Activated CD4-positive, alpha-beta T cell treated with anti-CD3 and anti-CD28 coated beads for 36 hours (primary cell): ENCODE measurements at regions not wholly inside any gene's neighbourhood (a gene's known extent, or its start where the extent isn't known, plus 50 kb on each side); places are given as distances from the start of the nearest gene placed in this dataset.
"Not testable (repeated sequence)": the region's sequence is repeated elsewhere in the genome, so short reads cannot be mapped to it uniquely, and the experiment has no call there.

ENCODE experiments used
- ATAC-seq: fragments of 200-7000 bp; cut with Tn5 transposase; one replicate; pipeline ENCODE4 v1.10.0; 2021; ENCODE audit warnings: mild to moderate bottlenecking, moderate library complexity
- CTCF ChIA-PET: fragments of 350-600 bp; sonication (Branson Sonifier 250); formaldehyde crosslinking; loops from one replicate; lab custom pipeline; 2021; ENCODE audit warnings: antibody characterized with exemption; lab: Charles Lee
- POLR2A ChIA-PET: fragments of 350-600 bp; sonication (Branson Sonifier 250); formaldehyde crosslinking; loops from one replicate; lab custom pipeline; 2021; ENCODE audit warnings: antibody characterized with exemption, inconsistent platforms; lab: Charles Lee
- DNase-seq: peaks from one replicate; pipeline ENCODE4 v3.0.0-alpha.2; 2020
- H3K27ac Mint-ChIP-seq: one replicate; pipeline ENCODE4 v1.8.0; 2021; ENCODE audit warnings: mixed read lengths
- H3K27me3 Mint-ChIP-seq: one replicate; pipeline ENCODE4 v1.8.0; 2021; ENCODE audit warnings: mixed read lengths
- H3K36me3 Mint-ChIP-seq: one replicate; pipeline ENCODE4 v1.8.0; 2021; ENCODE audit warnings: low read depth, mixed read lengths
- H3K4me1 Mint-ChIP-seq: one replicate; pipeline ENCODE4 v1.8.0; 2021; ENCODE audit warnings: mixed read lengths
- H3K4me3 Mint-ChIP-seq: one replicate; pipeline ENCODE4 v1.8.0; 2021; ENCODE audit warnings: mild to moderate bottlenecking, moderate library complexity, mixed read lengths
- H3K9me3 Mint-ChIP-seq: one replicate; pipeline ENCODE4 v1.8.0; 2021; ENCODE audit warnings: low read depth, mixed read lengths
- intact Hi-C, 2 experiments: fragments of 100-400 bp; cut with DNase I in 1 of 2; cut with micrococcal nuclease in 1 of 2; formaldehyde crosslinking; loops; one replicate each; pipeline versions ENCODE4 v1.14.2 to v1.15.1; 2022 to 2024; cut with DNase I, micrococcal nuclease

GRCh38 chr12:82593143-82593542 lies 93.6 kb upstream of the TMTC2 start:
- DNase-seq (no peak), ATAC-seq (no peak)
- no peaks in the 10 kb centered on the region for H3K4me1 Mint-ChIP-seq
- intact Hi-C loops, result no loop called here
- H3K27me3 Mint-ChIP-seq, result no peaks in the 10 kb centered on the region
- peaks cover 11% of the 10 kb centered on the region for H3K9me3 Mint-ChIP-seq
- POLR2A ChIA-PET, result no interaction called here
- CTCF ChIA-PET, result no interaction called here
- H3K4me3 Mint-ChIP-seq, result no peak overlapping the region
- H3K36me3 Mint-ChIP-seq, result no peaks in the 10 kb centered on the region
- no peak overlapping the region for H3K27ac Mint-ChIP-seq

GRCh38 chr12:82593901-82594396 lies 92.8 kb upstream of the TMTC2 start:
- Mint-ChIP-seq H3K4me1 (no peaks in the 10 kb centered on the region), H3K27ac (no peak overlapping the region), H3K4me3 (no peak overlapping the region), H3K27me3 (no peaks in the 10 kb centered on the region), H3K9me3 (peaks cover 11% of the 10 kb centered on the region), H3K36me3 (no peaks in the 10 kb centered on the region)
- ATAC-seq (no peak), DNase-seq (no peak)
- POLR2A ChIA-PET, result no interaction called here
- CTCF ChIA-PET, result no interaction called here
- intact Hi-C loops, result no loop called here

DNA sequence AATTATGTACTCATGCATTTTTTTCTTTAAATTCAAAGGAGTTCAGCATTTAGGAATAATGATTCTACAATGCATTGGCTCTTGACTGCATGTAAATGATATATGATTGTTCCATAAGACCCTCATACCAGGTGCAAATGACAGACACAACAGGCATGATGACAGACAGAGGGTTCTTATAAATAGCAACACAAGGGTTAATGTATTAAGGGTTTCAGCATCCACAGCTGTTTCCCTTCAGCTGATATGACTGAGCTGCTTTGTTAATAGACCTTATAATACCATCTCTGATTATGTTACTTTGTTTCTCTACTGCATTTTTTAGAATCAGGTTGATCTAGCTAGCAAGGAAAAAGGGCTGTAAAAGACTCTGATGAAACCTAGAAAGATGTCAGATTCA lies 90.8 kb upstream of the TMTC2 start:
- DNase-seq, result no peak
- H3K36me3 Mint-ChIP-seq, result no peaks in the 10 kb centered on the region
- ChIA-PET POLR2A (no interaction called here), CTCF (interaction anchor here (1.4 kb wide), 1 partner anchor 70 kb away, joined by 3 read pairs; no protein-coding TSS in a partner anchor)
- peaks cover 5% of the 10 kb centered on the region for H3K9me3 Mint-ChIP-seq
- no peak overlapping the region for H3K27ac Mint-ChIP-seq
- ATAC-seq, result no peak
- no peak overlapping the region for H3K4me3 Mint-ChIP-seq
- intact Hi-C loops, result no loop called here
- H3K27me3 Mint-ChIP-seq, result no peaks in the 10 kb centered on the region
- no peaks in the 10 kb centered on the region for H3K4me1 Mint-ChIP-seq

- ChIA-PET POLR2A (no interaction called here), CTCF (no interaction called here)
- Mint-ChIP-seq H3K9me3 (peaks cover 4% of the 10 kb centered on the region), H3K36me3 (no peaks in the 10 kb centered on the region), H3K27me3 (no peaks in the 10 kb centered on the region), H3K4me1 (no peaks in the 10 kb centered on the region), H3K27ac (no peak overlapping the region), H3K4me3 (no peak overlapping the region)
- ATAC-seq, result no peak
- intact Hi-C loops, result no loop called here
- DNase-seq, result no peak
These were observed 90.2 kb upstream of the TMTC2 start for GRCh38 chr12:82596483-82596882.

DNA sequence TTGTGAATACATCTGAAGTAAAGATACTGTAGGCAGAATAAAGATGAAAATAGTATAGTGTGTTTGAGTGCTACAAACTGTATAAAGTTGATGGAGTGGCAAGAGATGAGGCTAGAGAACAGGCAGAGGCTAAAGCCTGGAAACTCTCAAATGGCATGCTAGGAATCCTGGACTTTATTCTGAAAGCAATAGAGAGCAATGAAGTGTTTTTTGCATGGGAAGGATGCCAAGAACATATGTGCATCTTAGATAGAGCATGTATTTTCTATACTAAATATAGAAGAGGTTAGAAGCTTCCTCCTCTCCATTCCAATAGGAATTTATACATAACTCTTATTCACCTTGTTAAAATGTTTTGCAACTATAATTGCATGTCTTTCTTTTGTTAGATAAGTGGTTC lies 86.3 kb upstream of the TMTC2 start:
- DNase-seq (no peak), ATAC-seq (no peak)
- Mint-ChIP-seq H3K27ac (no peak overlapping the region), H3K4me3 (no peak overlapping the region), H3K4me1 (no peaks in the 10 kb centered on the region), H3K9me3 (no peaks in the 10 kb centered on the region), H3K36me3 (no peaks in the 10 kb centered on the region), H3K27me3 (no peaks in the 10 kb centered on the region)
- intact Hi-C loops, result no loop called here
- CTCF ChIA-PET, result no interaction called here
- POLR2A ChIA-PET, result no interaction called here

DNA sequence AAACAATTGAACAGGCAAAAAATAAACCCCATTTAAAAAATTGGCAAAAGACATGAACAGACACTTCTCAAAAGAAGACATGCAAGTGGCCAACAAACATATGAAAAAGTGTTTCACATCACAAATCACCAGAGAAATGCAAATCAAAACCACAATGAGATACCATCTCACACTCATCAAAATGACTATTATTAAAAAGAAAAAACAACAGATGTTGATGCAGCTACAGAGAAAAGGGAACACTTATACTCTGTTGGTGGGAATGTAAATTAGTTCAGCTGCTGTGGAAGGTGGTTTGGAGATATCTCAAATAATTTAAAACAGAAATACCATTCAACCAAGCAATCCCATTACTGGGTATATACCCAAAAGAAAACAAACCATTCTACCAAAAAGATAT lies 83.1 kb upstream of the TMTC2 start:
- CTCF ChIA-PET, H3K4me1 Mint-ChIP-seq, H3K36me3 Mint-ChIP-seq, H3K9me3 Mint-ChIP-seq, DNase-seq, H3K27ac Mint-ChIP-seq, intact Hi-C loops, POLR2A ChIA-PET, H3K27me3 Mint-ChIP-seq, H3K4me3 Mint-ChIP-seq, ATAC-seq: not testable (repeated sequence)

GRCh38 chr12:82605115-82605514 lies 81.6 kb upstream of the TMTC2 start:
- H3K4me1 Mint-ChIP-seq, result no peaks in the 10 kb centered on the region
- intact Hi-C loops, result no loop called here
- DNase-seq, result no peak
- ChIA-PET CTCF (no interaction called here), POLR2A (no interaction called here)
- no peak overlapping the region for H3K27ac Mint-ChIP-seq
- no peak overlapping the region for H3K4me3 Mint-ChIP-seq
- H3K36me3 Mint-ChIP-seq, result no peaks in the 10 kb centered on the region
- ATAC-seq, result no peak
- no peaks in the 10 kb centered on the region for H3K9me3 Mint-ChIP-seq
- no peaks in the 10 kb centered on the region for H3K27me3 Mint-ChIP-seq

DNA sequence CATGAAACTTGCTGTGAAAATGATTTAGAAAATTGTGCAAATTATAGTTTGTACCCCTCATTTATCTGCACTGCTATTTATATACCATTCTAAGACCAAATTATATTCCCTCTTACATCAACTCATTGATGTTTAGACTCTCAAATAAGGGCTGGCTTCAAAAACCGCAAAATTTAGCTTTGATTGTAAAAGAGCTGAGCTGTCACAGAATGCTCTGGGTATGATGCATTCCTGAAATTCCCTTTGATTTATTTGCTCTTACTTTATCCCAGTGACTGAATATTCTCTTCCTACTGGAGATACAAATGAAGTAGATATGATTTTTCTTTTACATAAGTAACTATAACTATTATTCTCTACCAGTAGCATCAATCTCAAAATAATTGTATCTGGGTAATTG lies 78.0 kb upstream of the TMTC2 start:
- intact Hi-C loops, result no loop called here
- CTCF ChIA-PET, result no interaction called here
- Mint-ChIP-seq H3K27ac (no peak overlapping the region), H3K9me3 (no peaks in the 10 kb centered on the region), H3K4me1 (no peaks in the 10 kb centered on the region), H3K36me3 (no peaks in the 10 kb centered on the region), H3K4me3 (no peak overlapping the region), H3K27me3 (no peaks in the 10 kb centered on the region)
- no peak for ATAC-seq
- DNase-seq, result no peak
- POLR2A ChIA-PET, result no interaction called here

GRCh38 chr12:82609234-82609914 lies 77.3 kb upstream of the TMTC2 start:
- intact Hi-C loops, result no loop called here
- Mint-ChIP-seq H3K36me3 (no peaks in the 10 kb centered on the region), H3K9me3 (no peaks in the 10 kb centered on the region), H3K27ac (no peak overlapping the region), H3K4me3 (no peak overlapping the region), H3K4me1 (no peaks in the 10 kb centered on the region), H3K27me3 (no peaks in the 10 kb centered on the region)
- ATAC-seq (no peak), DNase-seq (no peak)
- CTCF ChIA-PET, result interaction anchor here (0.7 kb wide), 1 partner anchor 41 kb away, joined by 3 read pairs; no protein-coding TSS in a partner anchor
- POLR2A ChIA-PET, result no interaction called here

GRCh38 chr12:82619644-82620043 lies 67.1 kb upstream of the TMTC2 start:
- no peaks in the 10 kb centered on the region for H3K9me3 Mint-ChIP-seq
- no peak overlapping the region for H3K27ac Mint-ChIP-seq
- no peak for ATAC-seq
- H3K4me1 Mint-ChIP-seq, result no peaks in the 10 kb centered on the region
- ChIA-PET POLR2A (no interaction called here), CTCF (interaction anchor here (0.6 kb wide), 1 partner anchor 28 kb away, joined by 3 read pairs; no protein-coding TSS in a partner anchor)
- H3K27me3 Mint-ChIP-seq, result no peaks in the 10 kb centered on the region
- no peak for DNase-seq
- intact Hi-C loops, result no loop called here
- no peak overlapping the region for H3K4me3 Mint-ChIP-seq
- no peaks in the 10 kb centered on the region for H3K36me3 Mint-ChIP-seq

GRCh38 chr12:82620917-82621316 lies 65.8 kb upstream of the TMTC2 start:
- ATAC-seq (no peak), DNase-seq (no peak)
- POLR2A ChIA-PET, result no interaction called here
- Mint-ChIP-seq H3K36me3 (no peaks in the 10 kb centered on the region), H3K4me3 (no peak overlapping the region), H3K27me3 (no peaks in the 10 kb centered on the region), H3K9me3 (no peaks in the 10 kb centered on the region), H3K27ac (no peak overlapping the region), H3K4me1 (no peaks in the 10 kb centered on the region)
- CTCF ChIA-PET, result no interaction called here
- intact Hi-C loops, result no loop called here

DNA sequence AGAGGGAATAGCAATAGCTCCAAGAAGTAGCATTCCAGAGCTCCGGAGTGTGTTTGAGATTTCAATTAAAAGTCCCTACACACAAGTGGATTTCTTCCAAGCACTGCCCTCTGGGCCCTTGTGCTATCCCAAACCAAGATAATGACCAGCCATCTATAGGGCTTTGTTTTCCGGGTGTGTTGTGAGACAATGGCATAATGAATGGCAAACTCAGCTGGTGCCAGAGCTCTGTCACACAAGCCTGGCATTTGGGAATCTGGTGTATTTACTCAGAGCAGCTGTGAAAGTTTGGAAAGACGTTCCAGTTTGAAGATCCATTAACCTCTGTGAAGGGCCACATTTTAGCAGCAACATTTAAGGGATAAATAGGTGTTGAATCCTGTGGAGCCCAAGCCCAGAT lies 61.2 kb upstream of the TMTC2 start:
- H3K36me3 Mint-ChIP-seq, result no peaks in the 10 kb centered on the region
- ATAC-seq, result no peak

More for the DNA sequence above, 61.2 kb upstream of the TMTC2 start:
- H3K9me3 Mint-ChIP-seq, result no peaks in the 10 kb centered on the region
- H3K27ac Mint-ChIP-seq, result no peak overlapping the region
- no peaks in the 10 kb centered on the region for H3K4me1 Mint-ChIP-seq
- intact Hi-C loops, result no loop called here
- ChIA-PET CTCF (interaction anchor here (1.3 kb wide), 1 partner anchor 11 kb away, joined by 4 read pairs; no protein-coding TSS in a partner anchor), POLR2A (no interaction called here)
- no peaks in the 10 kb centered on the region for H3K27me3 Mint-ChIP-seq
- H3K4me3 Mint-ChIP-seq, result no peak overlapping the region
- no peak for DNase-seq
